ENCODE measurements at regions not wholly inside any gene's neighbourhood (a gene's known extent, or its start where the extent isn't known, plus 50 kb on each side); places are given as distances from the start of the nearest gene placed in this dataset.

DNA sequence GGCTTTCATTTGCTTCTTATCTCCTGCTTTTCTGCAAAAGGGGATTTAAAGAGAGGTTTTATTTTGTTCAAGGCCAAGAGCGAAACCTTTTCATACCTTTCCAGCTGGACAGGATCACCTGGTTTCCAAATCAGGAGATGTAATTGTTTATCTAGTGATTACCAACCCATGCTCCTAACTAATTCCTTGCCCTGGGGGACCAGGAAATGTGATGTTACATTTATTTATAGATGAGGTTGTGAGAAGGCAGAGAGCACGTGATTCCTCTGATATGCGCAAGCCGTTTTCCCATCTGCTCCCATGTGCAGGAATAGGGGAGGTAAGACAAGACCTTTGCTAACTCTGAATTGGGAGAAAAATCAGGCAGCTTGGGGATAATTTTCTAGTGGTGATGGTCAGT is 507.2 kb upstream of the LARGE1 start:
- DNase-seq (ENCODE audit: insufficient read length, low spot score) (no peak), FAIRE-seq (no peak)
- no peak for TF ChIP-seq PAX5 (IDR thresholded peaks at IDR 0.05; ENCODE audit: insufficient read depth, low read length, severe bottlenecking)
- TF ChIP-seq POLR2AphosphoS5 (IDR thresholded peaks at IDR 0.05; ENCODE audit: low read depth, low read length), result no peak
- TF ChIP-seq SPI1 (IDR thresholded peaks at IDR 0.05; ENCODE audit: low read depth, low read length), result no peak
- TF ChIP-seq POU2F2 (IDR thresholded peaks at IDR 0.05; ENCODE audit: low read depth, low read length), result no peak
- no peak for TF ChIP-seq POLR2A (IDR thresholded peaks at IDR 0.05; ENCODE audit: low read depth, low read length)
- TF ChIP-seq TAF1 (IDR thresholded peaks at IDR 0.05; ENCODE audit: low read depth, low read length), result no peak

DNA sequence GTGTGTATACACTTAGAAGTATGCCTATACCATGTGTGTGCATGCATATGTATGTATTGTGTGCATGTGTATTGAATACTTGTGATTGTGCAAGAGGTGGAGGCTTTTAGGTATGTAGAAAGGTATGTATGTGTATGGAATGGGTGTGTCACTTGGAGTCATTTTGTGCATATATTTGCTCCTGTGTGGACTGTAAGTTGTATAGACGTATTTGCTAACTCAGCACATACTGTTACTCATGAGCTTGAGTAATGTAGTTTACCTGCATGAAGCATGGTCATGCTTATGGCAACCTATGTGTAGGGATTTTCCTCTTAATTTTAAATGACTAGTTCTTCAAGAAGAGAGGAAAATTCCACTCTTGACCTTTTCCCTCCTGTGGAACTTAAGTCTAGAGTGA is 507.6 kb upstream of the LARGE1 start:
- DNase-seq (ENCODE audit: insufficient read length, low spot score), result no peak
- TF ChIP-seq POU2F2 (IDR thresholded peaks at IDR 0.05; ENCODE audit: low read depth, low read length) (no peak), POLR2A (IDR thresholded peaks at IDR 0.05; ENCODE audit: low read depth, low read length) (no peak), SPI1 (IDR thresholded peaks at IDR 0.05; ENCODE audit: low read depth, low read length) (no peak), POLR2AphosphoS5 (IDR thresholded peaks at IDR 0.05; ENCODE audit: low read depth, low read length) (no peak), PAX5 (IDR thresholded peaks at IDR 0.05; ENCODE audit: insufficient read depth, low read length, severe bottlenecking) (no peak), TAF1 (IDR thresholded peaks at IDR 0.05; ENCODE audit: low read depth, low read length) (no peak)
- no peak for FAIRE-seq

DNA sequence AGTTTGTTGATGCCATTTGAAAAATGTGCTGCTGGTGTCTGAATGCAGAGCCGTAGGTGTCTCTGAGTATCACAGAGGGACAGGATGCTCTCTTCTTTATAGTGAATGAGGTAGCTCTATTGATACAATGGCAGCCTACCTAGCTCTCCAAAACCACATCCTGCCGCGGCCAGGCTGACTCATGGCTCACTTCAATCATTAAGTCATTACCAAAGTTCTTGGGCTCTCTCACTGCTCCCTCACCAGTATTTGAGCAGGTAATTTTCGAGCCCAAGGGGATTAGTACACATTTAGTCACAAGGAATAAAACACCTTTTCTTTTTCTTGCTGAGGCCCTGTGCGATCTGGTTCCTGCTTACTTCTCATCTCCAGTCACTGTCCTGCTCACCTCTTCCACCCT is 509.0 kb upstream of the LARGE1 start:
- FAIRE-seq, result no peak
- no peak for TF ChIP-seq PAX5 (IDR thresholded peaks at IDR 0.05; ENCODE audit: insufficient read depth, low read length, severe bottlenecking)
- TF ChIP-seq POU2F2 (IDR thresholded peaks at IDR 0.05; ENCODE audit: low read depth, low read length), result no peak
- TF ChIP-seq POLR2A (IDR thresholded peaks at IDR 0.05; ENCODE audit: low read depth, low read length), result no peak
- no peak for TF ChIP-seq TAF1 (IDR thresholded peaks at IDR 0.05; ENCODE audit: low read depth, low read length)
- no peak for DNase-seq (ENCODE audit: insufficient read length, low spot score)

DNA sequence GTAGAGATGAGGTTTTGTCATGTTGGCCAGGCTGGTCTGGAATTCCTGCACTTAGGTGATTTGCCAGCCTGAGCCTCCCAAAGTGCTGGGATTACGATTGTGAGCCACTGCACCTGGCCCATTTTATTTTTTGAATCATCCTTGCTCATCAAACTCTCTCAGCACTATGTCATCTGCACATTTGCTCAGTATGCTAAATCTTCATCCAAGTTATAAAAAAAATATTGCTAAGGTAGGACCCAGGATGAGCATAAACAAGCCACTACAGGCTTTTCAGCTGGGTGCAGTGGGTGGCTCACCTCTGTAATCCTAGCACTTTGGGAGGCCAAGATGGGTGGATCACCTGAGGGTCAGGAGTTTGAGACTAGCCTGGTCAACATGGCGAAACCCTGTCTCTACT is 510.1 kb upstream of the LARGE1 start:
- TF ChIP-seq PAX5 (IDR thresholded peaks at IDR 0.05; ENCODE audit: insufficient read depth, low read length, severe bottlenecking), result no peak
- TF ChIP-seq TAF1 (IDR thresholded peaks at IDR 0.05; ENCODE audit: low read depth, low read length), result no peak
- DNase-seq (ENCODE audit: insufficient read length, low spot score) (no peak), FAIRE-seq (no peak)

DNA sequence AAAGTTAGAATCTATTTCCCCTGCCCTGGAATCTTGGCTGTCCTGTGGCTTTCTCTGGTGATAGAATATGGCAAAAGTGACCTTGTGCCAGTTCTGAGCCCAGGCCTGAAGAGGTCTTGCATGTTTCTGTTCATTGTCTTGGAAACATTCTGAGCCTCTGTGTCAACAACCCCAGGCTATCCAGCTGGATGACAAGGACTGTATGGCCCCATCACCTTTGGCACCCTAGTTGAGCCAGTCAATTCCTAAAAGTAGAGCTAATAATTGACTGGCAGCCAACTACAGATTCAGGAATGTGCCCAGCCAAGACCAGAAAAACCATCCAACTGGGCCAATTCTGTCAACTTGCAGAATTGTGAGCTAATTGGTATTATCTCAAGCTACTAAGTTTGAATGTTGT is 514.1 kb upstream of the LARGE1 start:
- DNase-seq (ENCODE audit: insufficient read length, low spot score) (no peak), FAIRE-seq (no peak)
- TF ChIP-seq PAX5 (IDR thresholded peaks at IDR 0.05; ENCODE audit: insufficient read depth, low read length, severe bottlenecking) (no peak), POLR2A (IDR thresholded peaks at IDR 0.05; ENCODE audit: low read depth, low read length) (no peak), POLR2AphosphoS5 (IDR thresholded peaks at IDR 0.05; ENCODE audit: low read depth, low read length) (no peak), TAF1 (IDR thresholded peaks at IDR 0.05; ENCODE audit: low read depth, low read length) (no peak), POU2F2 (IDR thresholded peaks at IDR 0.05; ENCODE audit: low read depth, low read length) (no peak), SPI1 (IDR thresholded peaks at IDR 0.05; ENCODE audit: low read depth, low read length) (no peak)

DNA sequence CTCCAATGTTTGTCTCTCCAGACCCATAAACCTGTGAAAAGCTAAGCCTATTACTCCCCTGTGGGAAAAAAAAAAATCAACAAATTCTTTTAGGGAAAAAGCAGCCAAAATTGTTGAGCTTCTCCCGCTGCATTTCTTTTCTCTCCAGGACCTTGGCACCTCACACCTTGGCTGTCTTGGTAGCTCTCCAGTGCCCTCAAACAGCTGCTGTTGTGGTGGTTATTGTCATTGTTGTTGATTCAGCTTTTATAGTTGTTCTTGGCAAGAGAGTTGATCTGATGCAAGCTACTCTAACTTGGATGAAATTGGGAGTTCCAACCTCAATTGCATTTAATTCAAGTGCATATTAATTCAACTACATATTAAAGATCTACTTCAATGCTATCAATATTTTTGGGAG is 516.9 kb upstream of the LARGE1 start:
- FAIRE-seq (no peak), DNase-seq (ENCODE audit: insufficient read length, low spot score) (no peak)
- TF ChIP-seq POLR2AphosphoS5 (IDR thresholded peaks at IDR 0.05; ENCODE audit: low read depth, low read length), result no peak
- no peak for TF ChIP-seq PAX5 (IDR thresholded peaks at IDR 0.05; ENCODE audit: insufficient read depth, low read length, severe bottlenecking)
- TF ChIP-seq POU2F2 (IDR thresholded peaks at IDR 0.05; ENCODE audit: low read depth, low read length), result no peak
- no peak for TF ChIP-seq TAF1 (IDR thresholded peaks at IDR 0.05; ENCODE audit: low read depth, low read length)

DNA sequence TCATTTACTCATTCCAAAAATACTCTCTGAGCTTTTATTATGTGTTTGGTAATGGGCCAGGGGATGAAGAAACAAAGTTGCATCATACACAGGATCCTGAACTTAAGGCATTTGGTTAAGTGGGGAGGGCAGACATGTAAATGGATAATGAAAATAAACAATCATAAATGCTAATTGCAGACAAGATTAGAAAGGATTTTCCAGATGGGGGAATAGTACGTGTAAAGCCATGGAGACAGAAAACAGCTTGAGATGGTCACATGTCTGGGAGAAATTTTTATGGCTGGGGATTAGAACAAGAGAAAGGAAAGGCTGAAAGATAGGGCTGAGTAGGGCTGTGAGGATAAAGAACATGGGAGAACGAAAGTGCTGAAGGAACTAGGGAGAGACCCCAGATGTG is 534.3 kb upstream of the LARGE1 start:
- no peak for TF ChIP-seq PAX5 (IDR thresholded peaks at IDR 0.05; ENCODE audit: insufficient read depth, low read length, severe bottlenecking)
- TF ChIP-seq SPI1 (IDR thresholded peaks at IDR 0.05; ENCODE audit: low read depth, low read length), result no peak
- no peak for TF ChIP-seq POLR2AphosphoS5 (IDR thresholded peaks at IDR 0.05; ENCODE audit: low read depth, low read length)
- no peak for TF ChIP-seq POLR2A (IDR thresholded peaks at IDR 0.05; ENCODE audit: low read depth, low read length)
- no peak for TF ChIP-seq TAF1 (IDR thresholded peaks at IDR 0.05; ENCODE audit: low read depth, low read length)
- no peak for TF ChIP-seq POU2F2 (IDR thresholded peaks at IDR 0.05; ENCODE audit: low read depth, low read length)
- FAIRE-seq (no peak), DNase-seq (ENCODE audit: insufficient read length, low spot score) (no peak)

DNA sequence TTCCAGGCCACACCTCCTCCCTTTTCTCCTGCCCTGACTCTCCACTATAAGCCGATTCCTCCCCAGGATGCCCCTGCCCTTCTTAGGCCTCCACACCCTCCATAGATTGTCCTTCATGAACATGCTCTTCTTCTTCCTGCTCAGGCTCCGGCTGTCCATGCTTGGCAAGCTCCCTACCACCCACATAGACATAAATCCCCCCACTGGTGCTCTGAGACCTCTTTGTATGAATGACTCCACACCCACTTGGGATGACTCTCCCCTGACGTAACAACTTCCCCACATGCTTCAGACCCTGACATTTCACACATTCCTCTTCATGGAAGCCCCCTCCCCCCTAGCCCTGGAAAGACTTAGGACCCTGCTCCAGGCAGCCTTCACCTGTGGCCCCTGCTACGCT is 542.5 kb upstream of the LARGE1 start:
- no peak for FAIRE-seq
- DNase-seq (ENCODE audit: insufficient read length, low spot score), result no peak
- TF ChIP-seq POU2F2 (IDR thresholded peaks at IDR 0.05; ENCODE audit: low read depth, low read length), result no peak
- no peak for TF ChIP-seq POLR2AphosphoS5 (IDR thresholded peaks at IDR 0.05; ENCODE audit: low read depth, low read length)
- TF ChIP-seq TAF1 (IDR thresholded peaks at IDR 0.05; ENCODE audit: low read depth, low read length), result no peak
- TF ChIP-seq PAX5 (IDR thresholded peaks at IDR 0.05; ENCODE audit: insufficient read depth, low read length, severe bottlenecking), result no peak
- TF ChIP-seq SPI1 (IDR thresholded peaks at IDR 0.05; ENCODE audit: low read depth, low read length), result no peak
- TF ChIP-seq POLR2A (IDR thresholded peaks at IDR 0.05; ENCODE audit: low read depth, low read length), result no peak

DNA sequence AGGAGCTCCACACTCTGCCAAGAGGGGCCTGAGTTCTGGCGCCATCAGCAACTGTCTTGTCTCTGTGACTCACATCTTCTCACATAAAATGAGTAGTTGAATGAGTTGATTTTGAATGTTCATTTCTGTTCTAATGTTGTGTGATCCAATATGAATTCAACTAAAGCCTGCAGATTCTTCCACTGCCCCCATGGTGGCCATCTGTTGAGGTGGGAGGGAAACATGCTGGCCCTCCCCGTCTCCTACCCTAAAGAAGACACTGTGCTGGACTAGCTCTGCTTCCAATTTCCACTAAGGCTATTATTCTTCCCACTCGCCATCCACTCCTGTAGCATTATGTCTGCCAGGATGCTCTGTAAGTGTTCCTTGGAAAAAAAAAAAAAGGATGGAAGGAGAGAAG is 555.6 kb upstream of the LARGE1 start:
- TF ChIP-seq POLR2AphosphoS5 (IDR thresholded peaks at IDR 0.05; ENCODE audit: low read depth, low read length) (no peak), SPI1 (IDR thresholded peaks at IDR 0.05; ENCODE audit: low read depth, low read length) (no peak), TAF1 (IDR thresholded peaks at IDR 0.05; ENCODE audit: low read depth, low read length) (no peak), PAX5 (IDR thresholded peaks at IDR 0.05; ENCODE audit: insufficient read depth, low read length, severe bottlenecking) (no peak), POLR2A (IDR thresholded peaks at IDR 0.05; ENCODE audit: low read depth, low read length) (no peak), POU2F2 (IDR thresholded peaks at IDR 0.05; ENCODE audit: low read depth, low read length) (no peak)
- DNase-seq (ENCODE audit: insufficient read length, low spot score) (no peak), FAIRE-seq (no peak)

DNA sequence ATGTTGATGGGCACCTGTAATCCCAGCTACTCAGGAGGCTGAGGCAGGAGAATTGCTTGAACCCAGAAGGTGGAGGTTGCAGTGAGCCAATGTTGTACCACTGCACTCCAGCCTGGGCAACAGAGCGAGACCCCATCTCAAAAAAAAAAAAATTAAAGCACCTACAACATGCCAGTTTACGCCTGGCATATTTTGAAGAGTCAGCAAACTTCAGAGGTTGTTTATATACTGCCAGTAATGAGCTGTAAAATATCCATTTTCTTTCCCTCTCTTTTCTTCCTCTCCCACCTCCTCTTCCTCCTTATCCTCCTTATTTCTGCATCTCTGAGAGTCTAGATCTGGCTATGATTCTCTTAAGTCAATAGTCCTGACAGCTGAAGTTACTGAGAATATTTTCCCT is 556.5 kb upstream of the LARGE1 start:
- TF ChIP-seq POU2F2 (IDR thresholded peaks at IDR 0.05; ENCODE audit: low read depth, low read length), result no peak
- TF ChIP-seq PAX5 (IDR thresholded peaks at IDR 0.05; ENCODE audit: insufficient read depth, low read length, severe bottlenecking), result no peak
- TF ChIP-seq TAF1 (IDR thresholded peaks at IDR 0.05; ENCODE audit: low read depth, low read length), result no peak
- no peak for TF ChIP-seq POLR2AphosphoS5 (IDR thresholded peaks at IDR 0.05; ENCODE audit: low read depth, low read length)
- FAIRE-seq (no peak), DNase-seq (ENCODE audit: insufficient read length, low spot score) (no peak)
